SK-N-SH treated with all-trans-retinoic acid at 6 μM for 48 hours (cell line): ENCODE measurements at regions not wholly inside any gene's neighbourhood (a gene's known extent, or its start where the extent isn't known, plus 50 kb on each side); places are given as distances from the start of the nearest gene placed in this dataset.

Experiments
- ARNTL ChIP-seq: fragments of 450-650 bp; formaldehyde crosslinking; IDR thresholded peaks from 2 replicates; pipeline ENCODE4 v1.5.0; 2020; ENCODE audit warnings: low read depth, mild to moderate bottlenecking, moderate library complexity, borderline replicate concordance
- BACH2 ChIP-seq: fragments of 250-450 bp; sonication (Bioruptor Pico); IDR thresholded peaks from 2 replicates; pipeline ENCODE4 v1.9.0; 2021; ENCODE audit warnings: mild to moderate bottlenecking, borderline replicate concordance
- GLIS3 ChIP-seq: fragments of 250-450 bp; sonication (Bioruptor Pico); IDR thresholded peaks from 2 replicates; pipeline ENCODE4 v1.5.0; 2020; ENCODE audit warnings: mild to moderate bottlenecking, moderate library complexity
- ISL1 ChIP-seq: fragments of 250-450 bp; sonication (Bioruptor Pico); IDR thresholded peaks from 2 replicates; pipeline ENCODE4 v2.1.2; 2022; ENCODE audit warnings: mild to moderate bottlenecking, moderate library complexity
- PATZ1 ChIP-seq: fragments of 250-450 bp; sonication (Bioruptor Pico); IDR thresholded peaks from 2 replicates; pipeline ENCODE4 v1.8.0; 2020; ENCODE audit warnings: mild to moderate bottlenecking, moderate library complexity, borderline replicate concordance
- PPARA ChIP-seq: fragments of 250-450 bp; sonication (Bioruptor Pico); IDR thresholded peaks from 2 replicates; pipeline ENCODE4 v1.5.0; 2020; ENCODE audit warnings: mild to moderate bottlenecking, borderline replicate concordance
- SNAI2 ChIP-seq: fragments of 250-450 bp; sonication (Bioruptor Pico); IDR thresholded peaks from 2 replicates; pipeline ENCODE4 v1.5.0; 2020; ENCODE audit warnings: mild to moderate bottlenecking, moderate library complexity
- ZC3H10 ChIP-seq: fragments of 250-450 bp; sonication (Bioruptor Pico); IDR thresholded peaks from 2 replicates; pipeline ENCODE4 v1.5.1; 2021; ENCODE audit warnings: mild to moderate bottlenecking, moderate library complexity
- ZNF8 ChIP-seq: fragments of 450-650 bp; formaldehyde crosslinking; IDR thresholded peaks from 2 replicates; pipeline ENCODE4 v1.5.0; 2020; ENCODE audit warnings: mild to moderate bottlenecking, moderate library complexity
- TF ChIP-seq, protein P1 (sequence below): fragments of 250-450 bp; sonication (Bioruptor Pico); IDR thresholded peaks from 2 replicates; pipeline ENCODE4 v1.8.0; 2021; ENCODE audit warnings: low read depth, mild to moderate bottlenecking, moderate library complexity, borderline replicate concordance

GRCh38 chr2:22697054-22697788 lies 687.8 kb upstream of the KLHL29 start:
- TF ChIP-seq ISL1 (CRISPR knock-in tag) = no peak
- TF ChIP-seq SNAI2 = no peak
- TF ChIP-seq, protein P1, sequence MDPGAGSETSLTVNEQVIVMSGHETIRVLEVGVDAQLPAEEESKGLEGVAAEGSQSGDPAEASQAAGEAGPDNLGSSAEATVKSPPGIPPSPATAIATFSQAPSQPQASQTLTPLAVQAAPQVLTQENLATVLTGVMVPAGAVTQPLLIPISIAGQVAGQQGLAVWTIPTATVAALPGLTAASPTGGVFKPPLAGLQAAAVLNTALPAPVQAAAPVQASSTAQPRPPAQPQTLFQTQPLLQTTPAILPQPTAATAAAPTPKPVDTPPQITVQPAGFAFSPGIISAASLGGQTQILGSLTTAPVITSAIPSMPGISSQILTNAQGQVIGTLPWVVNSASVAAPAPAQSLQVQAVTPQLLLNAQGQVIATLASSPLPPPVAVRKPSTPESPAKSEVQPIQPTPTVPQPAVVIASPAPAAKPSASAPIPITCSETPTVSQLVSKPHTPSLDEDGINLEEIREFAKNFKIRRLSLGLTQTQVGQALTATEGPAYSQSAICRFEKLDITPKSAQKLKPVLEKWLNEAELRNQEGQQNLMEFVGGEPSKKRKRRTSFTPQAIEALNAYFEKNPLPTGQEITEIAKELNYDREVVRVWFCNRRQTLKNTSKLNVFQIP (CRISPR knock-in tag) = no peak
- no peak for TF ChIP-seq ARNTL (CRISPR knock-in tag)
- no peak for TF ChIP-seq GLIS3 (CRISPR knock-in tag)
- no peak for TF ChIP-seq BACH2 (CRISPR knock-in tag)
- no peak for TF ChIP-seq ZC3H10
- no peak for TF ChIP-seq ZNF8 (CRISPR knock-in tag)
- TF ChIP-seq PPARA (CRISPR knock-in tag) = no peak
- TF ChIP-seq PATZ1 (CRISPR knock-in tag) = no peak
